ENCODE measurements at regions not wholly inside any gene's neighbourhood (a gene's known extent, or its start where the extent isn't known, plus 50 kb on each side); places are given as distances from the start of the nearest gene placed in this dataset.

DNA sequence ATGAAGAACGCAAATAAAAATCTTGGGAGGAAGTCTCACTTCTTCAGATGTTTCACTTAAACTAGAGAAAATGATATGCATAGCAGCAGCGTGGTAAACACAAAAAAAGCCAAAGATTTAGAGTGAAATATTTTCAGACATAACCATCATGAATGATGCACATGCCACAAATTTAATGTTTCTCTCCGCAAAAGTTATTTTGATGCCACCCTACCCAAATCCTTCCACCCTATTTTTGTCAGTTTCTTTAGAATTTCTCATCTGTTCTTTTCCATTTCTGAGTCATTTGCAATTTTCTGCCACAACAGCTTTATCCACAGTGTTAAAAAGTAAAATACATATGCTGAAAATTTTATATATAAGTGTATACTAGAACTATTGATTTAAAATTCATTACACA is 1663.7 kb upstream of the ADGRL3 start:
- no peak for TF ChIP-seq SIN3A (IDR thresholded peaks at IDR 0.05; ENCODE audit: borderline replicate concordance, insufficient read depth, low read length)
- TF ChIP-seq TAF1 (IDR thresholded peaks at IDR 0.05; ENCODE audit: borderline replicate concordance, insufficient read depth, low read length): no peak
- no peak for TF ChIP-seq FOXP2 (optimal IDR thresholded peaks at IDR 0.05; ENCODE audit: borderline replicate concordance, extremely low read depth, extremely low read length, insufficient read depth)
- TF ChIP-seq, protein P1, sequence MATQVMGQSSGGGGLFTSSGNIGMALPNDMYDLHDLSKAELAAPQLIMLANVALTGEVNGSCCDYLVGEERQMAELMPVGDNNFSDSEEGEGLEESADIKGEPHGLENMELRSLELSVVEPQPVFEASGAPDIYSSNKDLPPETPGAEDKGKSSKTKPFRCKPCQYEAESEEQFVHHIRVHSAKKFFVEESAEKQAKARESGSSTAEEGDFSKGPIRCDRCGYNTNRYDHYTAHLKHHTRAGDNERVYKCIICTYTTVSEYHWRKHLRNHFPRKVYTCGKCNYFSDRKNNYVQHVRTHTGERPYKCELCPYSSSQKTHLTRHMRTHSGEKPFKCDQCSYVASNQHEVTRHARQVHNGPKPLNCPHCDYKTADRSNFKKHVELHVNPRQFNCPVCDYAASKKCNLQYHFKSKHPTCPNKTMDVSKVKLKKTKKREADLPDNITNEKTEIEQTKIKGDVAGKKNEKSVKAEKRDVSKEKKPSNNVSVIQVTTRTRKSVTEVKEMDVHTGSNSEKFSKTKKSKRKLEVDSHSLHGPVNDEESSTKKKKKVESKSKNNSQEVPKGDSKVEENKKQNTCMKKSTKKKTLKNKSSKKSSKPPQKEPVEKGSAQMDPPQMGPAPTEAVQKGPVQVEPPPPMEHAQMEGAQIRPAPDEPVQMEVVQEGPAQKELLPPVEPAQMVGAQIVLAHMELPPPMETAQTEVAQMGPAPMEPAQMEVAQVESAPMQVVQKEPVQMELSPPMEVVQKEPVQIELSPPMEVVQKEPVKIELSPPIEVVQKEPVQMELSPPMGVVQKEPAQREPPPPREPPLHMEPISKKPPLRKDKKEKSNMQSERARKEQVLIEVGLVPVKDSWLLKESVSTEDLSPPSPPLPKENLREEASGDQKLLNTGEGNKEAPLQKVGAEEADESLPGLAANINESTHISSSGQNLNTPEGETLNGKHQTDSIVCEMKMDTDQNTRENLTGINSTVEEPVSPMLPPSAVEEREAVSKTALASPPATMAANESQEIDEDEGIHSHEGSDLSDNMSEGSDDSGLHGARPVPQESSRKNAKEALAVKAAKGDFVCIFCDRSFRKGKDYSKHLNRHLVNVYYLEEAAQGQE (IDR thresholded peaks at IDR 0.05; ENCODE audit: insufficient read depth in 1 of 2, low read depth in 2 of 2, low read length in 2 of 2): no peak
- no peak for TF ChIP-seq POLR2AphosphoS5 (IDR thresholded peaks at IDR 0.05; ENCODE audit: low read depth, low read length)

DNA sequence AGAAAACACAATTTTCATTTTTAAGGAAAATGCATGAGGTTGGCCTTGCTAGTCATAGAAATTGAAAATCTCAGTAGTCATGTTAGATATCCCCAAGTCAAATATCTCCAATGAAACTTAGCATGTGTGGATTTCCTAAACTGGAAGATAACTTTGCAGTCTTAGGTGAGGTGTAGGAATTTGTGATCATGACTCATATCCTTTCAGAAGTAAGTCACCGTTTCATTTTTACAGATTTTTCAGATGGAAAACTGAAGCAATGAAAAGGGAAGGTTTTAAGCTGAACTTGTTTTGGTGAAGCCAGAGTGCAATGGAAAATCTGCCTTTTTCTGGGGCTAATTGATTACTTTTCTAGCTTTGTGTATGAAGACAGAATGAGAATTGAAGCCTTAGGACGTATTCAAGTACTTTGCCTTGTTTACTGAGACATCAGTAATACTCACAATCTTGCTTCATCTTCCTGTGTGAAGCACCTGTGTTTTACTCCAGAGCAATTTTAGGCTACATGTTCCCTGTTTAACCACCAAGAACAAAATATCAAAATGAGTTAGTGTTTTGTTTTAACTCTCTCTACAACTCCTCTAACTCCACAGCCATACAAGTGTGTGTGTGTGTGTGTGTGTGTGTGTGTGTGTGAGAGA is 1662.8 kb upstream of the ADGRL3 start:
- TF ChIP-seq TAF1 (IDR thresholded peaks at IDR 0.05; ENCODE audit: borderline replicate concordance, insufficient read depth, low read length): no peak
- TF ChIP-seq SIN3A (IDR thresholded peaks at IDR 0.05; ENCODE audit: borderline replicate concordance, insufficient read depth, low read length): no peak
- no peak for TF ChIP-seq FOXP2 (optimal IDR thresholded peaks at IDR 0.05; ENCODE audit: borderline replicate concordance, extremely low read depth, extremely low read length, insufficient read depth)
- TF ChIP-seq, protein P1 (IDR thresholded peaks at IDR 0.05; ENCODE audit: insufficient read depth in 1 of 2, low read depth in 2 of 2, low read length in 2 of 2): no peak
- no peak for TF ChIP-seq POLR2AphosphoS5 (IDR thresholded peaks at IDR 0.05; ENCODE audit: low read depth, low read length)

DNA sequence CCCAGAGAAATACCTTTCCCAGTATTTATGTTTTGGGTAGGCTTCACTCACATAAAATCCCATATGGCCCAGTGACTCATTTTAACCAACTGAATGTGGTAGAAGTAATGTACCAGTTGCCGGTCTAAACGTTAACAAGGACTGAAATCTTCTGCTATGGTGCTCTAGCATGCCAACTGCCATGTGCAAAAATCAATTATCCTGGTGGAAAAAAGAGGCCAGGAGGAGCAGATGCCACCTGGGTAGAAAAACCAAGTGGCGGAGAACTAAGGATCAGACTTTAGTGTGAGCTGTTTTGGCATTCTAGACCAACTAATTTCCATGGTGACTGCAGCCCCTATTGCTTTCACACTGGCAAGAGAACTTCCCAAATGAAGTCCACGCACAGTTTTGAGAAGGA is 1660.7 kb upstream of the ADGRL3 start:
- TF ChIP-seq SIN3A (IDR thresholded peaks at IDR 0.05; ENCODE audit: borderline replicate concordance, insufficient read depth, low read length): no peak
- TF ChIP-seq, protein P1 (IDR thresholded peaks at IDR 0.05; ENCODE audit: insufficient read depth in 1 of 2, low read depth in 2 of 2, low read length in 2 of 2): no peak
- TF ChIP-seq TAF1 (IDR thresholded peaks at IDR 0.05; ENCODE audit: borderline replicate concordance, insufficient read depth, low read length): no peak
- no peak for TF ChIP-seq POLR2AphosphoS5 (IDR thresholded peaks at IDR 0.05; ENCODE audit: low read depth, low read length)
- no peak for TF ChIP-seq FOXP2 (optimal IDR thresholded peaks at IDR 0.05; ENCODE audit: borderline replicate concordance, extremely low read depth, extremely low read length, insufficient read depth)

DNA sequence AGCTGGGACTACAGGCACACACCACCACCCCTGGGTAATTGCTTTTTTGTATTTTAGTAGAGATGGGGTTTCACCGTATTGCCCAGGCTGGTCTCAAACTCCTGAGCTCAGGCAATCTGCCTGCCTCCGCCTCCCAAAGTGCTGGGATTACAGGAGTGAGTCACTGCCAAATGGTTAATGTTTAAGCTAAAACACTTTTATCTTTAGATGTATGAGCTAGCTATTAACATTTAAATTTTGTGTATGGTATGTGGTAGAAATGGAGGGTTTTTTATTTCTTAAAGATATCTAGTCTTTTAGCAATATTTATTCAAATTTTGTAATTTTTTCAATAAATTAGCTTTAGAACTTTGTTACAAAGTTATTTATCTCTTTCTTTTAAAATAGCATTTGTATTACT is 1659.8 kb upstream of the ADGRL3 start:
- TF ChIP-seq FOXP2 (optimal IDR thresholded peaks at IDR 0.05; ENCODE audit: borderline replicate concordance, extremely low read depth, extremely low read length, insufficient read depth) (no peak), POLR2AphosphoS5 (IDR thresholded peaks at IDR 0.05; ENCODE audit: low read depth, low read length) (no peak), SIN3A (IDR thresholded peaks at IDR 0.05; ENCODE audit: borderline replicate concordance, insufficient read depth, low read length) (no peak), TAF1 (IDR thresholded peaks at IDR 0.05; ENCODE audit: borderline replicate concordance, insufficient read depth, low read length) (no peak)
- TF ChIP-seq, protein P1 (IDR thresholded peaks at IDR 0.05; ENCODE audit: insufficient read depth in 1 of 2, low read depth in 2 of 2, low read length in 2 of 2): no peak

Data from PFSK-1 (cell line).